ENCODE measurements at regions not wholly inside any gene's neighbourhood (a gene's known extent, or its start where the extent isn't known, plus 50 kb on each side); places are given as distances from the start of the nearest gene placed in this dataset.

DNA sequence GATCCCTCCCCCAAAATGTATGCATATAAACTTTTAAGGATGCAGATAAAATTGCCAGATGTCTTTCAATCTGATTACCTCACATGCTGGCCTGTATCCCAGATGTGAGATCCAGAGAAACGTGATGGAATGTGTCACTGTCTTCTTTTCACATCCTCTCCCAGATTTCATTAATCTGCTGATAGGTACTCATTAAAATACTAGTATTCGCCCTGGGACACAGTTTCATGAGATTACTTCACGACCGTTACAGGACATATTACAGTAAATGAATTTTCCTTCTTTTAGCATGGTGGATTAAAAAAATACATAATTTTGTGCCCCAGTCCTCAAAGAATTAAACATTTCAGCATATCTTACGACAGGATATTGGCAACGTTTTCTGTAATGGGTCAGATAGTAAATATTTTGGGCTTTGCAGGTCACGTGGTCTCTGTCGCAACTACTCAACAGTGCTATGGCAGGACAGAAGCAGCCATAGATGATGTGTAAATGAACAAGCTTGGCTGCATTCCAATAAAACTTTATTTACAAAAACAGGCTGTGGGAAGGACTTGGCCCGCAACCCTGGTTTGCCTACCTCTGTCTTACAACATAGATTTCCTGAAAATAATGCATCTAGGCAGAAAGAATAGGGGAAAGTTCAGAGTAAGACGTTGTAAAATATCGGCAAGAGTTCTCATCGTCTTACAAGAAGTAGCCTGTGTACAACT, 156.0 kb upstream of the DIO3 start:
- no peak for ATAC-seq
- ChIA-PET POLR2A (no interaction called here), CTCF (no interaction called here)
- TF ChIP-seq POLR2AphosphoS5 (IDR thresholded peaks at IDR 0.05; ENCODE audit: low read depth, low read length) (no peak), SIN3A (IDR thresholded peaks at IDR 0.05; ENCODE audit: borderline replicate concordance, insufficient read depth, low read depth, low read length) (no peak), TCF7L2 (IDR thresholded peaks at IDR 0.05; ENCODE audit: low read depth, low read length) (no peak)
- TF ChIP-seq, protein P1, sequence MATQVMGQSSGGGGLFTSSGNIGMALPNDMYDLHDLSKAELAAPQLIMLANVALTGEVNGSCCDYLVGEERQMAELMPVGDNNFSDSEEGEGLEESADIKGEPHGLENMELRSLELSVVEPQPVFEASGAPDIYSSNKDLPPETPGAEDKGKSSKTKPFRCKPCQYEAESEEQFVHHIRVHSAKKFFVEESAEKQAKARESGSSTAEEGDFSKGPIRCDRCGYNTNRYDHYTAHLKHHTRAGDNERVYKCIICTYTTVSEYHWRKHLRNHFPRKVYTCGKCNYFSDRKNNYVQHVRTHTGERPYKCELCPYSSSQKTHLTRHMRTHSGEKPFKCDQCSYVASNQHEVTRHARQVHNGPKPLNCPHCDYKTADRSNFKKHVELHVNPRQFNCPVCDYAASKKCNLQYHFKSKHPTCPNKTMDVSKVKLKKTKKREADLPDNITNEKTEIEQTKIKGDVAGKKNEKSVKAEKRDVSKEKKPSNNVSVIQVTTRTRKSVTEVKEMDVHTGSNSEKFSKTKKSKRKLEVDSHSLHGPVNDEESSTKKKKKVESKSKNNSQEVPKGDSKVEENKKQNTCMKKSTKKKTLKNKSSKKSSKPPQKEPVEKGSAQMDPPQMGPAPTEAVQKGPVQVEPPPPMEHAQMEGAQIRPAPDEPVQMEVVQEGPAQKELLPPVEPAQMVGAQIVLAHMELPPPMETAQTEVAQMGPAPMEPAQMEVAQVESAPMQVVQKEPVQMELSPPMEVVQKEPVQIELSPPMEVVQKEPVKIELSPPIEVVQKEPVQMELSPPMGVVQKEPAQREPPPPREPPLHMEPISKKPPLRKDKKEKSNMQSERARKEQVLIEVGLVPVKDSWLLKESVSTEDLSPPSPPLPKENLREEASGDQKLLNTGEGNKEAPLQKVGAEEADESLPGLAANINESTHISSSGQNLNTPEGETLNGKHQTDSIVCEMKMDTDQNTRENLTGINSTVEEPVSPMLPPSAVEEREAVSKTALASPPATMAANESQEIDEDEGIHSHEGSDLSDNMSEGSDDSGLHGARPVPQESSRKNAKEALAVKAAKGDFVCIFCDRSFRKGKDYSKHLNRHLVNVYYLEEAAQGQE (IDR thresholded peaks at IDR 0.05; ENCODE audit: insufficient read depth in 1 of 2, low read depth in 2 of 2, low read length in 1 of 2) = no peak
- TF ChIP-seq, protein P2, sequence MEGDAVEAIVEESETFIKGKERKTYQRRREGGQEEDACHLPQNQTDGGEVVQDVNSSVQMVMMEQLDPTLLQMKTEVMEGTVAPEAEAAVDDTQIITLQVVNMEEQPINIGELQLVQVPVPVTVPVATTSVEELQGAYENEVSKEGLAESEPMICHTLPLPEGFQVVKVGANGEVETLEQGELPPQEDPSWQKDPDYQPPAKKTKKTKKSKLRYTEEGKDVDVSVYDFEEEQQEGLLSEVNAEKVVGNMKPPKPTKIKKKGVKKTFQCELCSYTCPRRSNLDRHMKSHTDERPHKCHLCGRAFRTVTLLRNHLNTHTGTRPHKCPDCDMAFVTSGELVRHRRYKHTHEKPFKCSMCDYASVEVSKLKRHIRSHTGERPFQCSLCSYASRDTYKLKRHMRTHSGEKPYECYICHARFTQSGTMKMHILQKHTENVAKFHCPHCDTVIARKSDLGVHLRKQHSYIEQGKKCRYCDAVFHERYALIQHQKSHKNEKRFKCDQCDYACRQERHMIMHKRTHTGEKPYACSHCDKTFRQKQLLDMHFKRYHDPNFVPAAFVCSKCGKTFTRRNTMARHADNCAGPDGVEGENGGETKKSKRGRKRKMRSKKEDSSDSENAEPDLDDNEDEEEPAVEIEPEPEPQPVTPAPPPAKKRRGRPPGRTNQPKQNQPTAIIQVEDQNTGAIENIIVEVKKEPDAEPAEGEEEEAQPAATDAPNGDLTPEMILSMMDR (IDR thresholded peaks at IDR 0.05) = no peak
- intact Hi-C loops (cut with micrococcal nuclease; ENCODE audit: unreplicated experiment) = no loop called here
- Histone ChIP-seq H3K9me3 (ENCODE audit: control insufficient read depth, insufficient read depth, low read depth, low read length) (no peaks in the 10 kb centered on the region), H3K27ac (ENCODE audit: low read length) (no peak overlapping the region), H3K4me3 (ENCODE audit: low read depth in 2 of 2, low read length in 2 of 2) (no peak overlapping the region), H3K4me1 (ENCODE audit: control insufficient read depth, insufficient read depth, low read length) (no peaks in the 10 kb centered on the region), H3K27me3 (ENCODE audit: control insufficient read depth, insufficient read depth, low read length) (no peaks in the 10 kb centered on the region), H3K36me3 (ENCODE audit: control insufficient read depth, insufficient read depth, low read length) (no peaks in the 10 kb centered on the region)
- DNase-seq (ENCODE audit: low read depth, low spot score) = no peak
- no TSS peak for BruUV-seq (replicated peaks)
- in situ Hi-C loops (cut with HindIII; ENCODE audit: low pct_unique_long_range_greater_than_20kb, low sequenced_read_pairs) = no loop called here

GRCh38 chr14:101406921-101407320, 154.4 kb upstream of the DIO3 start:
- TF ChIP-seq TCF7L2 (IDR thresholded peaks at IDR 0.05; ENCODE audit: low read depth, low read length) (no peak), POLR2AphosphoS5 (IDR thresholded peaks at IDR 0.05; ENCODE audit: low read depth, low read length) (no peak), SIN3A (IDR thresholded peaks at IDR 0.05; ENCODE audit: borderline replicate concordance, insufficient read depth, low read depth, low read length) (no peak)
- TF ChIP-seq, protein P1 (IDR thresholded peaks at IDR 0.05; ENCODE audit: insufficient read depth in 1 of 2, low read depth in 2 of 2, low read length in 1 of 2) = no peak
- TF ChIP-seq, protein P2 (IDR thresholded peaks at IDR 0.05) = no peak
- CTCF ChIA-PET = no interaction called here
- BruUV-seq (replicated peaks) = no TSS peak
- intact Hi-C loops (cut with micrococcal nuclease; ENCODE audit: unreplicated experiment) = no loop called here
- in situ Hi-C loops (cut with HindIII; ENCODE audit: low pct_unique_long_range_greater_than_20kb, low sequenced_read_pairs) = no loop called here
- ATAC-seq (no peak), DNase-seq (ENCODE audit: low read depth, low spot score) (no peak)
- Histone ChIP-seq H3K9me3 (ENCODE audit: control insufficient read depth, insufficient read depth, low read depth, low read length) (no peaks in the 10 kb centered on the region), H3K4me1 (ENCODE audit: control insufficient read depth, insufficient read depth, low read length) (no peaks in the 10 kb centered on the region), H3K36me3 (ENCODE audit: control insufficient read depth, insufficient read depth, low read length) (no peaks in the 10 kb centered on the region), H3K27ac (ENCODE audit: low read length) (no peak overlapping the region), H3K27me3 (ENCODE audit: control insufficient read depth, insufficient read depth, low read length) (no peaks in the 10 kb centered on the region), H3K4me3 (ENCODE audit: low read depth in 2 of 2, low read length in 2 of 2) (no peak overlapping the region)
- POLR2A ChIA-PET = no interaction called here

All from Panc1 (cell line).